HG02678 (cell line): ENCODE measurements at regions not wholly inside any gene's neighbourhood (a gene's known extent, or its start where the extent isn't known, plus 50 kb on each side); places are given as distances from the start of the nearest gene placed in this dataset.

ENCODE experiments used
- ATAC-seq: cut with Tn5 transposase; IDR thresholded peaks from one replicate; pipeline ENCODE4 v1.9.1; 2021; ENCODE audit warnings: mild to moderate bottlenecking, moderate library complexity; ENCODE audit not compliant: unreplicated experiment

- no peak for ATAC-seq
These were observed 168.2 kb upstream of the RARB start for GRCh38 chr3:25259871-25260270.

DNA sequence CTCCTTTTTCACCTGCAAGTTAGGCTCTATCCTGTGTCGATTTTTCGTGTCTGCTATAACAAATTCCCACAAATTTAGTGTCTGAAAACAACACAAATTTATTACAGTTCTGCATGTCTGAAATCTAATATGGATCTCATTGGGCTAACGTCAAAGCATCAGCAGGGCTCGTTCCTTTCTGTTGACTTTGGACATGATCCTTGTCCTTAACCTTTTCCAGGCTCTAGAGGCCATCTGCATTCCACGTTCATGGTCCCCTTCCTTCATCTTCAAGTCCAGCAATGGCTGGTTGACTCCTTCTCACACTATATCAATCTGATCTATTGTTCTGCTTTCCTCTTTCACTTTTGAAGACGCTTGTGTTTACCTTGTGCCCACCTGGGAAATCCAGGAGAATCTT is 165.7 kb upstream of the RARB start:
- ATAC-seq, result no peak

DNA sequence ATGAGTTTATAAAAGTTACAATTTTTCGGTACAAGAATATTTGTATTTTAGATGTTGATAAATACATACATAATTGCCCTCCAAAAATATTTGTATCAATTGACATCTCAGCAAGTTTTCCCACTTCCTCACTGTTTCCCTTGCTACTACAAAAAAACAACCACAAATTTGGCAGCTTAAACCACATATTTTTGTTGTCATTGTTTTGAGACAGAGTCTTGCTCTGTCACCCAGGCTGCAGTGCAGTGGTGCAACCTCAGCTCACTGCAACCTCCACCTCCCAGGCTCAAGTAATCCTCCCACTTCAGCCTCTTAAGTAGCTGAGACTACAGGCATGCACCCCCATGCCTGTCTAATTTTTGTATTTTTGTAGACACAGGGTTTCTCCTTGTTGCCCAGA is 162.8 kb upstream of the RARB start:
- ATAC-seq, result no peak

GRCh38 chr3:25266677-25267076 is 161.4 kb upstream of the RARB start:
- no peak for ATAC-seq

DNA sequence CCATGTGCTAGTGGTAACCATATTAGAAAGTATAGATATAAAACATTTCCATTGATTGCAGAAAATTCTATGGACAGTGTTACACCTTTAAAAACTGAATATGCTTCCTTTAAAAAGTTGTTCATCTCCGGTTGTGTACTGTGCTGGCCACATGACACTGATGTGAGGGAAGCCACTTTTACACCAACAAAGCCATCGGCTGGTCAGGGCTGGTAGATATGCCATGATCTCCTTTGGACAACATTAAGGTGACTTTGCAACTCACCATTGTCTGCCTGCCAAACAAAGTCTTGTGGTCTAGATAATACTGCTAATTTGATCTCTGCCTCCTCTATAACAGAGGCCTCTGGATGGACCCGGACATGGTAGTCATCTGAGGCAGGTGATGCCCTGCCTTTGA is 156.0 kb upstream of the RARB start:
- ATAC-seq, result no peak

DNA sequence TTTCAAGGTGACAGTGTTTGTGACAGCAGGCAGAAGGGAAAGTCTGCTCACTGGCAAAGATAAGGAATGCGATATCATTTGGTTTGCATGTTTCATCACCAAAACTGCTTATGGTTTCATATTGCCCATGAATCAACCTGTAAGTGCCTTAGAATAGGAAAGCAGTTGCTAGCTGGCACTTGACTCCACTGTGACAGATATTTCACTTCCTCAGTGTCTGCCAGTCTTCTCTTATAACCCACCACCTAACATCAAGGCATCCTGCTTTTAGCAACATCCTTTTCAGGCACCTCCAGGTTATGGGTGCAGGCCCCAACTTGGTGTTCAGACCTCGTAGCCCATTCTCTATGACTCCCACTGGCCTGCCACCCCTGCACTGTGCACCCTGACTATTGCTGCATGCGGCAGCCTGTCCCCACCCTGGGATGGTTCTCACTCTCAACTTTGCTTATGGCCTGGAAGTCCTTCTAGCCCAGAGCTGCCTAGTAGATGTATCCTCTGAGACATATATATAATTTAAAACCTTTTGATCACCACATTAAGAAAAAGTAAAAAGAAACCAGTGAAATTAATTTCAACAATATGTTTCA is 154.4 kb upstream of the RARB start:
- no peak for ATAC-seq

DNA sequence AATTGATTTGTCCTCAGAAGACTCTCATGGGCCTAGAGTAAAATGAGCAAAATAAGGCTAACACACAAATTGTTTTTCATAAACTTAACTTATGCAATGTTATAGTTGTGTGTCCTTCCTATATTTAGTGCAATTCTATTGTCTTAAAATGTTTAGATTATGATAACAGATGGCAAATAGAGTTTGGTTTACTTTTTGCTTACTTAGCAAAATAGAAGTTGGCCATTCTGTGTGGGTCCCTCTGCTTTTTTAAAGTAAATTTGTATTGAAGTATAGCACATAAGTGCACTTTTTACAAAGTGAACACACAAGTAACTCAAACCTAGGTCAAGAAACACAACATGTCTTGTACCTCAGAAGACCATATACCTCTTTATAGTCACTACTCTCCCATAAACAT is 150.6 kb upstream of the RARB start:
- ATAC-seq, result no peak

- ATAC-seq, result no peak
These were observed 146.9 kb upstream of the RARB start for GRCh38 chr3:25281041-25281731.

DNA sequence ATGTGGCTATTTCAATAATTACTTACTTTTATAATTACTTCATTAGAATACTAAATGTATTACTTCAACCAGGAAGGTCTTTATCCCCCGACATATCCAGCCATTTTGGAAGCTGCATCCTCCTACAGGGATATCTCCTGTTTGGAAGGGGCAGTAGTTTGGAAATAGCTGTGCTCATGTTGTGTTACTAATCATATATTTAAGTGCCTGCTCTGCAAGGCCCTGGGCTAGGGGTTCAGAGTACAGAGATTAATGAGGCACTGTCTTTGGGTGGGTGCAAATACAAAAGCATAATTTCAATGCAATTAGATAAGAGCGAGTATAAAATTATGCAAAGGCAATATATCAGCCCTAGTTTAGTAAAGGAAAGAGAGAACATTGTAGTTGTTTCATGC is 146.3 kb upstream of the RARB start:
- no peak for ATAC-seq

DNA sequence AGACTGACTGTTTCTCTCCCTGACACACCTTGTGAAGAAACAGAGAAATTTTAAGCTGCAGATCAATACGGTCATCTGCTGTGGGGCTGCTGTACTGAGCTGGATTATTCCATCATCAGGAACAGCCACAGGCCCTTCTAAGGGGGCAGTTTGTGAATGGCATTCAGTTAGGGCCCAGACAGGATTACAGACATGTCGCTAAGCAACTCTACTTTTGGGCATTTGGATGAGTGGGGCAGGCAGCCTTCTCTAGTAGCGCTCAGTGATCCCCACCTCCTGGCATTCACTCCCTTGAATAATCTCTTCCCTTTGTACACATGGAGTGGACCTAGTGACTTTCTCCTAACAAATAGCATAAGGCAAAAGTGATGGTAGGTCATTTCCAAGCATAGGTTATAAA is 144.4 kb upstream of the RARB start:
- no peak for ATAC-seq

DNA sequence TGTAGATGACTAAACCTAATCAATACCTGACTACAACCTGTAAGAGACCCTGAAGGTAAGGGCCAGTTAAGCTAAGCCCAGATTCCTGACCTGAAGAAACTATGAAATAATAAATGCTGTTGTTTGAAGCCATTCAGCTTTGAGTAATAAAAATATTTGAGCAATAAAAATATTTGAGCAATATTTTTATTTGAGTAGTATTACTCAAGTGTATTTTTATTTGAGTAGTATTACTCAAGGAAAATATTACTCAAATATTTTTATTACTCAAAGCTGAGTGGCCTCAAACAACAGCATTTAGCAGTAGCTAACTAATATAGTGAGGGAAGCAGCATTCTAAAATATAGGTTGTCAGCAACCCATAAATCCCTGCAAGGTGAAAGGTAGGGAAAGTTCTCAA is 143.8 kb upstream of the RARB start:
- ATAC-seq, result no peak

GRCh38 chr3:25287291-25287884 is 140.7 kb upstream of the RARB start:
- no peak for ATAC-seq

- ATAC-seq, result no peak
These were observed 139.7 kb upstream of the RARB start for GRCh38 chr3:25288413-25288812.

- no peak for ATAC-seq
These were observed 138.9 kb upstream of the RARB start for GRCh38 chr3:25289156-25289555.

DNA sequence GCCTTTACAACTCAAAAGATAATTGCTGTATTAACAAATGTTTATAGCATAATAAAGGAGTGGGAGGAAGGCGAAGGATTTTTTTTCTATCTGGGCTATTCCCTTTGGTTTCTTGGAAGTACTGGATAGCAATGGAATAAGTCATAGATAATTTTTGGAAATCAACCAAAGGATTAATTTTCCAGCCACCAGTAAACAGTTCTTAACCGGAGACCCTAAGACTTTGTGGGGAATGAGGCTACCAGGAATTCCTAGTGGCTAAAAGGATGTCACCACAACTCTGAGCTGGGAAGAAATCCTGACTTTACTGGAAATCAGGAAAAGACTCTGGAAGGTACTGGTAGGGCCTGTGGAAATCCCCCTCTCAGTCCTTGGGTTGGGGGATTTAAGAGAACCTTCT is 138.4 kb upstream of the RARB start:
- no peak for ATAC-seq

DNA sequence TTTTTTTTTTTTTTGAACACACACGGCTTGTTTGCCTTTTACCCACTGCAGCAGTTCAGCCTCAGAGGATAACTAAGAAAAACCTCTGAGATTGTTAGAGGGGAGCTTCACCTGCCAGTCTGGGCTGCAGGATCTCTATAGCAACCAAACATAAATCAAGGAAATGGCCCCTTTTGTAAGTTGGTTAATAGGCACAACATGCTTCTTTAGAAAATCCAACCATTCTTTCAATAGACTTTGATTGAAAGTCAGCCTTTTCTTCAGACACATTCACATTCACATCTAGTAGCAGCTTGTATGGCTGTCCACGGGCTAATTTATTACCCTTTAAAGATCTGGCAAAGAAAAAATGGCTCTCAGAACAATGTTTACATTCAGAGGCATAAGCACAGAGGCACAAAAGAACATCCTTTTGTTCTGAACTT is 136.6 kb upstream of the RARB start:
- ATAC-seq, result no peak

DNA sequence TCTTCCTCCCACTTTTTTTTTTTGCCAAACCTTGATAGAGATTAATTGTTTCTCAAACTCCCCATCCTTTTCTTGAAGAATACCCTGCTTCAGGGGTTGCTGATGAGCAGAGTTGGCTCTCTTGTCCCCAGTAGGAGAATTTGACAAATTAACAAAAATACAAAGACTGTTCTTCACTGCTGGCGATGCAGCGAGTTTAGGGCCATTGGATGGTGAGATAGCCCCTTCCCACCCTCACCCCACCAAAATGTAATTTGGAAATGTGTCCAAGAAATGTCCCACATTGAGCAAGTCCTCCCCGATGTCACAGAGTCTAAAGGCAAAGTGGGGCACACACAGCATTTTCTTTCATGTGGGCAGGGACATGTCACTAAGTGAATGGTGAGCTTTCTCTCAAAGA is 136.0 kb upstream of the RARB start:
- ATAC-seq, result no peak

DNA sequence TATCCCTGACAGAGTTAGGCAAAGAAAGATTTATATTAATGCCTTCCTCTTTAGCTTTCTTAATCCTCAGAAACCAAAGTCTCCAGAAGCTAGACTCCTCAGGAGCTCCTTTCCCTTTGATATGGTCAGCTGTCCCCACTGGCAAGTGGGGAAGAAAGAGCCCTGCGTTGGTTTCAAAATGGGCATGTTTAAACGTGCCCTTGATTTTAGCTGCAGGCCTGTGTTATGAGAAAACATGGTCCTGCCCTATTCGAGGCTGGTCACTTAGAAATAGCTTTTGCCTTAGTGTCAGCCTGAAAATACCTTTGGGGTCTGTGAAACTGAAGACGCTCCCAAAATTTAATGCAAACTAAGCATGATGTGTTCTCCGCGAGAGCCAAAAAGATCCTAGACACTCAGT is 135.5 kb upstream of the RARB start:
- no peak for ATAC-seq

DNA sequence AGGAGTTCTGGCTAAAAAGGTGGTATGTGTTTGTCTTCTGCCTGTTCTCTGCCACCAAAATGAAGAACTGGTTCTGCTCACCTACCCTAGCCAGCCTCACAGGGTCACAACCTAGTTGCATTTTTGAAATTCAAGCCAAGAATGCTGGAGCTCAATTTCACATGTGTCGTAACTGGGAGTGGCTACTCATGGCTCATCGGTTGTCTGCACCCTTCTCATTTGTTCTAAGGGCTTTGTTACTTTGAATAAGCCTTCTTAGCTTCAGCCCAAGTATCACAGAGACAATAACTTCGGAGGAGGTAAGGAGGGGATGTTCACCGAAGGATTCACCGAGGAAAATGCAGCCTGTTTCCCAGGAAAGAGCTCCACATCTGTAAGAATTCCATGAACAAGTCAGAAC is 134.3 kb upstream of the RARB start:
- ATAC-seq, result no peak

DNA sequence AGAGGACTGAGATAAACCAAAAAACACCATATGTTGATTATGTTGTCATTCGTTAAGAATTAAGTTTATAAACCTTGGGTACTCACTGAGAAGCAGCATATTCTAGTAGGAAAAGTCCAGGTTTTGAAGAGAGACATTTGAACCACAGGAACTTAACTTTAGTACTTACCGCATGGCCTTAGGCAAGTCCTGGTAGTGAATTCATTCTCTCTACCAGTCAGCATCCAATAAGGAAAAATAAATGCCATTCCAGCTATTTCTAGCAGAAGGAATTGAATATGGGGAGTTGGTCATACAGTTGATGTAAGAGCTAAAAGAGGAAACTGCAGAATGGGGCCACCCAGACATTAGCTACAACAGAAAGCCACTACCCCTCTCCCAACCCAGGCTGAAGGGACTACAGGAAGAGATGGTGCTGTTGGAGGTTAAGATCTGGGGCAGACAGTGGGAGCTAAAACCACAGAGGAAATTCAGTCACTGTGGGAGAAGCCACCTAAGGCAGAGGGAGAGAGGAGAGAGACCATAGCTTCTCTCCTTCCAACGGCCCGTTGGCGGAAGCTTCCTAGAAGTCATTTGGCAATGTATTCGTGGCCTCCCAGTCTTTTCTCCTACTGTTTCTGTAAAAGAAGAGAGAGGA is 133.8 kb upstream of the RARB start:
- ATAC-seq, result no peak

- no peak for ATAC-seq
These were observed 130.1 kb upstream of the RARB start for GRCh38 chr3:25297667-25298585.
